ENCODE measurements at regions not wholly inside any gene's neighbourhood (a gene's known extent, or its start where the extent isn't known, plus 50 kb on each side); places are given as distances from the start of the nearest gene placed in this dataset.

- Histone ChIP-seq H2AK9ac (replicated peaks; ENCODE audit: low read depth, low read length, poor library complexity) (no peak overlapping the region), H2BK20ac (ENCODE audit: low read depth, low read length) (no peak overlapping the region), H3K36me3 (ENCODE audit: control insufficient read depth, insufficient read depth, low read length) (no peaks in the 10 kb centered on the region), H3K9me3 (ENCODE audit: control insufficient read depth, insufficient read depth, low read length) (no peaks in the 10 kb centered on the region), H3K4me2 (ENCODE audit: low read depth, low read length) (no peak overlapping the region), H4K91ac (ENCODE audit: insufficient read depth, low read depth, low read length) (no peak overlapping the region), H3K23ac (ENCODE audit: low read depth, low read length) (no peak overlapping the region), H2BK120ac (ENCODE audit: low read depth, low read length) (no peak overlapping the region), H3K27me3 (ENCODE audit: control insufficient read depth, insufficient read depth, low read length) (no peaks in the 10 kb centered on the region), H2BK5ac (ENCODE audit: low read depth, low read length, poor library complexity, severe bottlenecking) (no peak overlapping the region), H3K79me1 (ENCODE audit: low read depth in 1 of 2, low read length in 2 of 2) (no peaks in the 10 kb centered on the region), H3K4me3 (ENCODE audit: insufficient read depth, low read depth, low read length) (no peak overlapping the region), H4K8ac (ENCODE audit: low read depth in 2 of 2, low read length in 2 of 2) (no peak overlapping the region), H3K56ac (ENCODE audit: extremely low read depth, insufficient read depth, low read length) (no peak overlapping the region), H3K4ac (ENCODE audit: low read depth, low read length) (no peak overlapping the region), H4K5ac (ENCODE audit: low read depth, low read length) (no peak overlapping the region), H3K4me1 (ENCODE audit: control insufficient read depth, insufficient read depth, low read length) (no peaks in the 10 kb centered on the region), H2BK15ac (ENCODE audit: low read depth, low read length) (no peak overlapping the region), H2AFZ (replicated peaks; ENCODE audit: low read length, poor library complexity) (no peak overlapping the region), H3K14ac (replicated peaks; ENCODE audit: low read depth, low read length) (no peak overlapping the region), H3K9me1 (ENCODE audit: insufficient read depth, low read length) (no peaks in the 10 kb centered on the region), H2AK5ac (ENCODE audit: low read depth, low read length) (no peak overlapping the region), H4K20me1 (ENCODE audit: insufficient read depth, low read length) (no peaks in the 10 kb centered on the region), H3K9ac (ENCODE audit: low read depth, low read length) (no peak overlapping the region), H3K18ac (ENCODE audit: low read depth, low read length) (no peak overlapping the region), H3K27ac (ENCODE audit: insufficient read depth, low read length) (no peak overlapping the region)
- ATAC-seq (ENCODE audit: low read depth), result no peak
- TF ChIP-seq MXI1 (IDR thresholded peaks at IDR 0.05; ENCODE audit: borderline replicate concordance, low read depth, low read length), result no peak
- no peak for TF ChIP-seq NFE2L2 (IDR thresholded peaks at IDR 0.05; ENCODE audit: low read depth, low read length)
- no peak for TF ChIP-seq RFX5 (IDR thresholded peaks at IDR 0.05; ENCODE audit: low read depth, low read length)
- TF ChIP-seq SMC3 (IDR thresholded peaks at IDR 0.05; ENCODE audit: low read depth, low read length), result no peak
- TF ChIP-seq CTCF (conservative IDR thresholded peaks at IDR 0.05; ENCODE audit: low read depth, low read length), result no peak
- TF ChIP-seq BHLHE40 (IDR thresholded peaks at IDR 0.05; ENCODE audit: low read depth, low read length), result no peak
- no peak for TF ChIP-seq USF2 (IDR thresholded peaks at IDR 0.05; ENCODE audit: low read depth, low read length)
- no peak for TF ChIP-seq MAFK (IDR thresholded peaks at IDR 0.05; ENCODE audit: low read depth, low read length)
- no peak for TF ChIP-seq MAZ (IDR thresholded peaks at IDR 0.05; ENCODE audit: borderline replicate concordance, low read depth, low read length)
- no peak for TF ChIP-seq FOS (IDR thresholded peaks at IDR 0.05; ENCODE audit: low read depth, low read length)
- no peak for TF ChIP-seq CEBPB (IDR thresholded peaks at IDR 0.05; ENCODE audit: low read depth, low read length)
- no peak for TF ChIP-seq CHD1 (IDR thresholded peaks at IDR 0.05; ENCODE audit: low read depth, low read length)
- TF ChIP-seq RCOR1 (IDR thresholded peaks at IDR 0.05; ENCODE audit: insufficient replicate concordance, low read length), result no peak
- no peak for TF ChIP-seq RAD21 (IDR thresholded peaks at IDR 0.05; ENCODE audit: low read length)
- TF ChIP-seq POLR2A (IDR thresholded peaks at IDR 0.05; ENCODE audit: low read depth, low read length), result no peak
- no peak for TF ChIP-seq ELK1 (IDR thresholded peaks at IDR 0.05; ENCODE audit: borderline replicate concordance, low read depth, low read length)
- dilution Hi-C loops (cut with HindIII; ENCODE audit: low sequenced_read_pairs, unreplicated experiment), result no loop called here
- no TSS peak for BruUV-seq (replicated peaks)
- no peak for DNase-seq
- in situ Hi-C loops (cut with MboI; ENCODE audit: low sequenced_read_pairs), result no loop called here
- ChIA-PET CTCF (no interaction called here), POLR2A (ENCODE audit: unreplicated experiment) (no interaction called here)
- no CpG with 5 or more reads among the region's 1 CpG for WGBS, 2 experiments (ENCODE audit: extremely low coverage in 2 of 2, insufficient read length in 1 of 2)
- intact Hi-C loops (cut with micrococcal nuclease), result no loop called here
Measured at GRCh38 chr6:153325661-153326060, 194.6 kb upstream of the RGS17 start.
